ENCODE measurements at regions not wholly inside any gene's neighbourhood (a gene's known extent, or its start where the extent isn't known, plus 50 kb on each side); places are given as distances from the start of the nearest gene placed in this dataset.

GRCh38 chr4:100075056-100075455, 115.2 kb downstream of the DDIT4L start:
- Histone ChIP-seq H3K27me3 (ENCODE audit: insufficient read depth, low read depth, severe bottlenecking) (no peaks in the 10 kb centered on the region), H3K36me3 (no peaks in the 10 kb centered on the region), H3K4me3 (ENCODE audit: low read depth, low read length) (no peak overlapping the region), H3K27ac (no peak overlapping the region), H3K9me3 (ENCODE audit: severe bottlenecking) (no peaks in the 10 kb centered on the region)
- TF ChIP-seq CTCF (IDR thresholded peaks at IDR 0.05; ENCODE audit: low read depth, low read length) = no peak
- no peak for DNase-seq

- no peak for DNase-seq
- no peaks in the 10 kb centered on the region for H3K36me3 ChIP-seq
- no peak overlapping the region for H3K27ac ChIP-seq
Observed at GRCh38 chr4:100071506-100071905, 118.8 kb downstream of the DDIT4L start.

GRCh38 chr4:100070868-100071267, 119.4 kb downstream of the DDIT4L start:
- H3K36me3 ChIP-seq = no peaks in the 10 kb centered on the region
- H3K4me3 ChIP-seq (ENCODE audit: low read depth, low read length) = no peak overlapping the region
- H3K27ac ChIP-seq = no peak overlapping the region
- H3K27me3 ChIP-seq (ENCODE audit: insufficient read depth, low read depth, severe bottlenecking) = no peaks in the 10 kb centered on the region
- no peaks in the 10 kb centered on the region for H3K9me3 ChIP-seq (ENCODE audit: severe bottlenecking)
- TF ChIP-seq CTCF (IDR thresholded peaks at IDR 0.05; ENCODE audit: low read depth, low read length) = no peak
- no peak for DNase-seq

More at GRCh38 chr4:100071506-100071905, 118.8 kb downstream of the DDIT4L start:
- no peaks in the 10 kb centered on the region for H3K27me3 ChIP-seq (ENCODE audit: insufficient read depth, low read depth, severe bottlenecking)
- TF ChIP-seq CTCF (IDR thresholded peaks at IDR 0.05; ENCODE audit: low read depth, low read length) = no peak
- H3K9me3 ChIP-seq (ENCODE audit: severe bottlenecking) = no peaks in the 10 kb centered on the region
- H3K4me3 ChIP-seq (ENCODE audit: low read depth, low read length) = no peak overlapping the region

GRCh38 chr4:100069207-100069606, 119.1 kb upstream of the H2AZ1 start:
- Histone ChIP-seq H3K9me3 (ENCODE audit: severe bottlenecking) (no peaks in the 10 kb centered on the region), H3K27me3 (ENCODE audit: insufficient read depth, low read depth, severe bottlenecking) (no peaks in the 10 kb centered on the region), H3K27ac (no peak overlapping the region), H3K36me3 (no peaks in the 10 kb centered on the region), H3K4me3 (ENCODE audit: low read depth, low read length) (no peak overlapping the region)
- TF ChIP-seq CTCF (IDR thresholded peaks at IDR 0.05; ENCODE audit: low read depth, low read length) = no peak
- DNase-seq = no peak

- Histone ChIP-seq H3K9me3 (ENCODE audit: severe bottlenecking) (no peaks in the 10 kb centered on the region), H3K4me3 (ENCODE audit: low read depth, low read length) (no peak overlapping the region), H3K27me3 (ENCODE audit: insufficient read depth, low read depth, severe bottlenecking) (no peaks in the 10 kb centered on the region), H3K27ac (no peak overlapping the region), H3K36me3 (no peaks in the 10 kb centered on the region)
- no peak for TF ChIP-seq CTCF (IDR thresholded peaks at IDR 0.05; ENCODE audit: low read depth, low read length)
- no peak for DNase-seq
Observed at GRCh38 chr4:100067255-100067654, 117.2 kb upstream of the H2AZ1 start.

GRCh38 chr4:100063355-100063754, 113.3 kb upstream of the H2AZ1 start:
- no peak overlapping the region for H3K27ac ChIP-seq
- H3K27me3 ChIP-seq (ENCODE audit: insufficient read depth, low read depth, severe bottlenecking) = no peaks in the 10 kb centered on the region
- H3K36me3 ChIP-seq = no peaks in the 10 kb centered on the region
- no peak overlapping the region for H3K4me3 ChIP-seq (ENCODE audit: low read depth, low read length)
- TF ChIP-seq CTCF (IDR thresholded peaks at IDR 0.05; ENCODE audit: low read depth, low read length) = no peak
- no peak for DNase-seq
- H3K9me3 ChIP-seq (ENCODE audit: severe bottlenecking) = no peaks in the 10 kb centered on the region
